Stomach (tissue), 8 donors: ENCODE measurements at regions not wholly inside any gene's neighbourhood (a gene's known extent, or its start where the extent isn't known, plus 50 kb on each side); places are given as distances from the start of the nearest gene placed in this dataset.

Source experiments
- DNase-seq, 2 donors: peaks; one replicate each; pipeline versions ENCODE4 v3.0.0 to v3.0.0-alpha.2; 2013 to 2019
- H3K27ac ChIP-seq, 5 donors: fragments of 200-600 bp in 4 of 5; sonication (generic) in 4 of 5; one replicate each; pipeline ENCODE4 v1.5.1; 2013 to 2019; ENCODE audit warnings: mild to moderate bottlenecking in 1 of 5, moderate library complexity in 1 of 5
- H3K27me3 ChIP-seq, 3 donors: fragments of 200-600 bp; sonication (generic); one replicate each; pipeline ENCODE4 v1.5.1; 2017 to 2019; ENCODE audit warnings: mixed run types in 1 of 3
- H3K36me3 ChIP-seq, 4 donors: fragments of 200-600 bp; sonication (generic); 1 replicate in 3 of 4; 2 replicates in 1 of 4; pipeline ENCODE4 v1.5.1; 2016 to 2019
- H3K4me1 ChIP-seq, 4 donors: fragments of 200-600 bp; sonication (generic); one replicate each; pipeline ENCODE4 v1.5.1; 2016 to 2019
- H3K4me3 ChIP-seq, 4 donors: fragments of 200-600 bp; sonication (generic) in 3 of 4; one replicate each; pipeline ENCODE4 v1.5.1; 2016 to 2019; ENCODE audit warnings: mild to moderate bottlenecking in 1 of 4
- H3K9me3 ChIP-seq, 4 donors: fragments of 200-600 bp; sonication (generic); one replicate each; pipeline ENCODE4 v1.5.1; 2016 to 2019
- EP300 ChIP-seq: sonication (generic); formaldehyde crosslinking; IDR thresholded peaks from one replicate; pipeline ENCODE4 v1.6.1; 2017; ENCODE audit warnings: antibody characterized with exemption
- POLR2A ChIP-seq, 4 donors: fragments of 450-650 bp; IDR thresholded peaks; one replicate each; pipeline ENCODE4 v1.6.1; 2016; ENCODE audit warnings: antibody characterized with exemption in 4 of 4, control low read depth in 2 of 4, mild to moderate bottlenecking in 1 of 4, moderate library complexity in 1 of 4
- POLR2AphosphoS5 ChIP-seq, 3 donors: sonication (generic); formaldehyde crosslinking; IDR thresholded peaks; one replicate each; pipeline ENCODE4 v1.6.1; 2016; ENCODE audit warnings: antibody characterized with exemption in 3 of 3
- WGBS, 5 donors: extraction: QIAGEN DNeasy Blood & Tissue Kit in 3 of 5; methylation state at CpG; one replicate each; pipeline versions ENCODE4 v1.1.5 to v1.1.7; 2013 to 2018; 5-methylcytosine and 5-hydroxymethylcytosine counted together
- intact Hi-C: fragments of 100-400 bp; cut with DNase I; formaldehyde crosslinking; loops from one replicate; pipeline ENCODE4 v1.15.1; 2023; ENCODE audit warnings: low total_unique reads
- TF ChIP-seq, protein P1 (sequence below), 7 experiments: fragments of 450-650 bp in 4 of 7; fragments of 200-600 bp in 3 of 7; sonication (generic) in 3 of 7; IDR thresholded peaks; one replicate each; pipeline ENCODE4 v1.5.1; 2016 to 2019; ENCODE audit warnings: antibody characterized with exemption in 7 of 7, control low read depth in 2 of 7, mild to moderate bottlenecking in 1 of 7
- donor health status: healthy with polysubstance abuse.
- donor health status: Bipolar disorder and iron deficiency.
- donor health status: healthy.

- no peak overlapping the region for H3K27ac ChIP-seq
- no peak for DNase-seq
- intact Hi-C loops: no loop called here
- 93 to 100% (median 97%) methylated on average over 1 of the region's 1 CpG for WGBS, 5 donors
- peaks cover 0 to 14% (median 0%) of the 10 kb centered on the region in 3 donors for H3K27me3 ChIP-seq
- H3K4me1 ChIP-seq: no peaks in the 10 kb centered on the region
- no peak overlapping the region for H3K4me3 ChIP-seq
- TF ChIP-seq POLR2AphosphoS5 (IDR thresholded peaks at IDR 0.05) (no peak), POLR2A (IDR thresholded peaks at IDR 0.05) (peak in 1 of 4 donors; percentile 23), EP300 (no peak)
- TF ChIP-seq, protein P1, sequence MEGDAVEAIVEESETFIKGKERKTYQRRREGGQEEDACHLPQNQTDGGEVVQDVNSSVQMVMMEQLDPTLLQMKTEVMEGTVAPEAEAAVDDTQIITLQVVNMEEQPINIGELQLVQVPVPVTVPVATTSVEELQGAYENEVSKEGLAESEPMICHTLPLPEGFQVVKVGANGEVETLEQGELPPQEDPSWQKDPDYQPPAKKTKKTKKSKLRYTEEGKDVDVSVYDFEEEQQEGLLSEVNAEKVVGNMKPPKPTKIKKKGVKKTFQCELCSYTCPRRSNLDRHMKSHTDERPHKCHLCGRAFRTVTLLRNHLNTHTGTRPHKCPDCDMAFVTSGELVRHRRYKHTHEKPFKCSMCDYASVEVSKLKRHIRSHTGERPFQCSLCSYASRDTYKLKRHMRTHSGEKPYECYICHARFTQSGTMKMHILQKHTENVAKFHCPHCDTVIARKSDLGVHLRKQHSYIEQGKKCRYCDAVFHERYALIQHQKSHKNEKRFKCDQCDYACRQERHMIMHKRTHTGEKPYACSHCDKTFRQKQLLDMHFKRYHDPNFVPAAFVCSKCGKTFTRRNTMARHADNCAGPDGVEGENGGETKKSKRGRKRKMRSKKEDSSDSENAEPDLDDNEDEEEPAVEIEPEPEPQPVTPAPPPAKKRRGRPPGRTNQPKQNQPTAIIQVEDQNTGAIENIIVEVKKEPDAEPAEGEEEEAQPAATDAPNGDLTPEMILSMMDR (IDR thresholded peaks at IDR 0.05): no peak
- peaks cover 0 to 5% (median 1%) of the 10 kb centered on the region in 4 donors for H3K36me3 ChIP-seq
- H3K9me3 ChIP-seq: no peaks in the 10 kb centered on the region
Observed at GRCh38 chr11:71068963-71069362, 183.4 kb downstream of the SHANK2 start.

- TF ChIP-seq, protein P1 (IDR thresholded peaks at IDR 0.05): no peak
- no peak for TF ChIP-seq POLR2AphosphoS5 (IDR thresholded peaks at IDR 0.05)
- TF ChIP-seq POLR2A (IDR thresholded peaks at IDR 0.05): no peak
- no peak for TF ChIP-seq EP300
- Histone ChIP-seq H3K27me3 (peaks cover 0 to 23% (median 0%) of the 10 kb centered on the region in 3 donors), H3K36me3 (no peaks in the 10 kb centered on the region), H3K9me3 (no peaks in the 10 kb centered on the region), H3K4me3 (no peak overlapping the region), H3K27ac (no peak overlapping the region), H3K4me1 (no peaks in the 10 kb centered on the region)
- DNase-seq: no peak
- intact Hi-C loops: no loop called here
- WGBS, 5 donors: 92 to 99% (median 98%) methylated on average over 6 of the region's 6 CpGs
Observed at GRCh38 chr11:71067753-71068152, 184.6 kb downstream of the SHANK2 start.

DNA sequence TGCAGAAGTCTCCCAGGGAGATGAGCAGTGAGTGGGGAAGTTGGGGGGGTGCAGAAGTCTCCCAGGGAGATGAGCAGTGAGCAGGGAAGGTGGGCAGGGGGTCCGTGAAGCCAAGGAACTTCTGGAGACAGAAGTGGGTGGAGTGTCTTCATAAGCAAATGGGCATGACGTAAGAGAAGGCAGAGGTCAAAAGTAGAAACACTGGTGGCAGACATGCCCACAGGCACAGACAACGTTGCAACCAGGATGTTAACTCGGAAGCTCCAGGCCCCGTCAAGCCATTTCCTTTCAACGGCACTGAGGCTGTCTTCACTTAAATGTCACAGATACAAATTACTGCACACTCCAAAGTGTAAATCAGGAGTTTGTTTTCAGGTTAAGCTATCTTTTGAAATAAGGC is 186.1 kb downstream of the SHANK2 start:
- Histone ChIP-seq H3K36me3 (no peaks in the 10 kb centered on the region), H3K4me3 (no peak overlapping the region), H3K27me3 (peaks cover 0 to 27% (median 0%) of the 10 kb centered on the region in 3 donors), H3K4me1 (no peaks in the 10 kb centered on the region), H3K27ac (no peak overlapping the region), H3K9me3 (no peaks in the 10 kb centered on the region)
- no peak for DNase-seq
- WGBS, 5 donors: 59 to 75% (median 72%) methylated on average over 6 of the region's 6 CpGs
- TF ChIP-seq, protein P1 (IDR thresholded peaks at IDR 0.05): no peak
- TF ChIP-seq POLR2AphosphoS5 (IDR thresholded peaks at IDR 0.05) (no peak), EP300 (no peak), POLR2A (IDR thresholded peaks at IDR 0.05) (no peak)
- intact Hi-C loops: no loop called here

DNA sequence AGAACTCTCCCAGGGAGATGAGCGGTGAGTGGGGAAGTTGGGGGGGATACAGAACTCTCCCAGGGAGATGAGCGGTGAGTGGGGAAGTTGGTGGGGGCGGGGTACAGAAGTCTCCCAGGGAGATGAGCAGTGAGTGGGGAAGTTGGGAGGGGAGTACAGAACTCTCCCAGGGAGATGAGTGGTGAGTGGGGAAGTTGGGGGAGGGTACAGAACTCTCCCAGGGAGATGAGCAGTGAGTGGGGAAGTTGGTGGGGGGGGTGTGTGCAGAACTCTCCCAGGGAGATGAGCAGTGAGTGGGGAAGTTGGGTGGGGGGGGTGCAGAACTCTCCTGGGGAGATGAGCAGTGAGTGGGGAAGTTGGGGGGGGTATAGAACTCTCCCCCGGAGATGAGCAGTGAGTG is 186.5 kb downstream of the SHANK2 start:
- H3K36me3 ChIP-seq: no peaks in the 10 kb centered on the region
- no peak overlapping the region for H3K27ac ChIP-seq
- TF ChIP-seq, protein P1 (IDR thresholded peaks at IDR 0.05): no peak
- TF ChIP-seq POLR2A (IDR thresholded peaks at IDR 0.05) (no peak), EP300 (no peak), POLR2AphosphoS5 (IDR thresholded peaks at IDR 0.05) (no peak)
- no peaks in the 10 kb centered on the region for H3K9me3 ChIP-seq
- H3K4me1 ChIP-seq: no peaks in the 10 kb centered on the region
- intact Hi-C loops: no loop called here
- DNase-seq: no peak
- 51 to 80% (median 77%) methylated on average over 3 of the region's 4 CpGs for WGBS, 5 donors
- H3K27me3 ChIP-seq: peaks cover 0 to 27% (median 0%) of the 10 kb centered on the region in 3 donors
- no peak overlapping the region for H3K4me3 ChIP-seq
